H9 (cell line): ENCODE measurements at regions not wholly inside any gene's neighbourhood (a gene's known extent, or its start where the extent isn't known, plus 50 kb on each side); places are given as distances from the start of the nearest gene placed in this dataset.

Experiments used
- DNase-seq: peaks from one replicate; pipeline ENCODE4 v3.0.0-alpha.2; 2017
- H2AFZ ChIP-seq: one replicate; pipeline ENCODE4 v1.6.1; 2013; ENCODE audit warnings: mild to moderate bottlenecking, low read length, control low read depth, moderate library complexity
- H2AK5ac ChIP-seq: 2 replicates; pipeline ENCODE4 v1.6.1; 2013; ENCODE audit warnings: low read length, control low read depth, mixed read lengths; ENCODE audit not compliant: insufficient read length
- H2BK120ac ChIP-seq: one replicate; pipeline ENCODE4 v1.6.1; 2013; ENCODE audit warnings: low read depth, mild to moderate bottlenecking, low read length, control low read depth, inconsistent platforms; ENCODE audit not compliant: poor library complexity, severe bottlenecking
- H2BK12ac ChIP-seq: 2 replicates; pipeline ENCODE4 v1.6.1; 2013; ENCODE audit warnings: low read length, control low read depth, mixed read lengths, low read depth; ENCODE audit not compliant: insufficient read length
- H2BK15ac ChIP-seq: 2 replicates; pipeline ENCODE4 v1.6.1; 2013; ENCODE audit warnings: low read depth, low read length, control low read depth
- H2BK20ac ChIP-seq: one replicate; pipeline ENCODE4 v1.6.1; 2013; ENCODE audit warnings: low read depth, mild to moderate bottlenecking, low read length, control low read depth, inconsistent platforms; ENCODE audit not compliant: poor library complexity, severe bottlenecking
- H2BK5ac ChIP-seq: 2 replicates; pipeline ENCODE4 v1.6.1; 2013; ENCODE audit warnings: low read length, control low read depth, mixed read lengths; ENCODE audit not compliant: insufficient read length
- H3K14ac ChIP-seq: 2 replicates; pipeline ENCODE4 v1.6.1; 2013; ENCODE audit warnings: low read length, control low read depth; ENCODE audit not compliant: insufficient read depth
- H3K18ac ChIP-seq: 2 replicates; pipeline ENCODE4 v1.6.1; 2013; ENCODE audit warnings: low read depth, mild to moderate bottlenecking, mixed read lengths, low read length, control low read depth; ENCODE audit not compliant: insufficient read length
- H3K23ac ChIP-seq: 2 replicates; pipeline ENCODE4 v1.6.1; 2013; ENCODE audit warnings: low read length, control low read depth, mixed read lengths, low read depth; ENCODE audit not compliant: insufficient read length
- H3K23me2 ChIP-seq: 2 replicates; pipeline ENCODE4 v1.6.1; 2013; ENCODE audit warnings: low read depth, mild to moderate bottlenecking, mixed read lengths, low read length, control low read depth; ENCODE audit not compliant: insufficient read length, poor library complexity, severe bottlenecking
- H3K27ac ChIP-seq: 2 replicates; pipeline ENCODE4 v1.5.1; 2013; ENCODE audit warnings: low read length, control low read depth, mixed read lengths, low read depth; ENCODE audit not compliant: insufficient read length
- H3K27me3 ChIP-seq: 2 replicates; pipeline ENCODE4 v1.6.1; 2013; ENCODE audit warnings: low read length, control low read depth, inconsistent platforms; ENCODE audit not compliant: insufficient read depth
- H3K4ac ChIP-seq: 2 replicates; pipeline ENCODE4 v1.6.1; 2013; ENCODE audit warnings: low read depth, mild to moderate bottlenecking, control low read depth, inconsistent platforms, low read length, moderate library complexity
- H3K4me1 ChIP-seq: 2 replicates; pipeline ENCODE4 v1.6.1; 2013; ENCODE audit warnings: low read length, control low read depth, inconsistent platforms; ENCODE audit not compliant: insufficient read depth
- H3K4me2 ChIP-seq: 2 replicates; pipeline ENCODE4 v1.6.1; 2013; ENCODE audit warnings: low read length, control low read depth, mixed read lengths; ENCODE audit not compliant: insufficient read length, insufficient read depth
- H3K56ac ChIP-seq: 2 replicates; pipeline ENCODE4 v1.6.1; 2013; ENCODE audit warnings: low read depth, mild to moderate bottlenecking, mixed read lengths, low read length, control low read depth; ENCODE audit not compliant: insufficient read length
- H3K79me1 ChIP-seq: 2 replicates; pipeline ENCODE4 v1.6.1; 2013; ENCODE audit warnings: low read depth, mild to moderate bottlenecking, moderate library complexity, low read length, control low read depth, inconsistent platforms; ENCODE audit not compliant: insufficient read depth, poor library complexity, severe bottlenecking
- H3K79me2 ChIP-seq: 2 replicates; pipeline ENCODE4 v1.6.1; 2013; ENCODE audit warnings: low read length, control low read depth, inconsistent platforms; ENCODE audit not compliant: insufficient read depth
- H3K9ac ChIP-seq: 2 replicates; pipeline ENCODE4 v1.6.1; 2013; ENCODE audit warnings: low read length, control low read depth, mixed read lengths; ENCODE audit not compliant: insufficient read length; ENCODE audit errors: extremely low read depth
- H3K9me3 ChIP-seq: one replicate; pipeline ENCODE4 v1.6.1; 2013; ENCODE audit warnings: low read depth, low read length, inconsistent platforms; ENCODE audit not compliant: control insufficient read depth
- H3T11ph ChIP-seq: one replicate; pipeline ENCODE4 v1.6.1; 2013; ENCODE audit warnings: mild to moderate bottlenecking, low read length, control low read depth, inconsistent platforms
- H4K20me1 ChIP-seq: one replicate; pipeline ENCODE4 v1.6.1; 2013; ENCODE audit not compliant: control insufficient read depth, insufficient read length, insufficient read depth
- H4K5ac ChIP-seq: 2 replicates; pipeline ENCODE4 v1.6.1; 2013; ENCODE audit warnings: low read depth, mild to moderate bottlenecking, mixed read lengths, low read length, control low read depth; ENCODE audit not compliant: insufficient read length
- H4K8ac ChIP-seq: replicated peaks from 2 replicates; pipeline ENCODE4 v1.6.1; 2013; ENCODE audit warnings: low read length, control low read depth, mixed read lengths, low read depth; ENCODE audit not compliant: insufficient read length
- H4K91ac ChIP-seq: 2 replicates; pipeline ENCODE4 v1.6.1; 2013; ENCODE audit warnings: low read depth, mild to moderate bottlenecking, moderate library complexity, mixed read lengths, low read length, control low read depth; ENCODE audit not compliant: insufficient read length
- H3K27ac Mint-ChIP-seq, 3 experiments: 2 replicates in 2 of 3; 3 replicates in 1 of 3; pipeline ENCODE4 v1.8.0; 2020 to 2021; ENCODE audit warnings: mixed read lengths in 3 of 3, mild to moderate bottlenecking in 1 of 3, moderate library complexity in 1 of 3
- H3K27me3 Mint-ChIP-seq: 2 replicates; pipeline ENCODE4 v1.8.0; 2021; ENCODE audit warnings: low read depth, mild to moderate bottlenecking, moderate library complexity, mixed read lengths
- H3K36me3 Mint-ChIP-seq, 3 experiments: 2 replicates in 2 of 3; 3 replicates in 1 of 3; pipeline ENCODE4 v1.8.0; 2020 to 2021; ENCODE audit warnings: low read depth in 3 of 3, mixed read lengths in 3 of 3; ENCODE audit not compliant: insufficient read depth in 1 of 3
- H3K4me1 Mint-ChIP-seq, 2 experiments: 2 replicates each; pipeline ENCODE4 v1.8.0; 2020; ENCODE audit warnings: mixed read lengths in 2 of 2
- H3K4me3 Mint-ChIP-seq, 2 experiments: 2 replicates in 1 of 2; 3 replicates in 1 of 2; pipeline ENCODE4 v1.8.0; 2020 to 2021; ENCODE audit warnings: mild to moderate bottlenecking in 2 of 2, mixed read lengths in 2 of 2, moderate library complexity in 1 of 2
- H3K9me3 Mint-ChIP-seq, 2 experiments: 2 replicates in 1 of 2; 3 replicates in 1 of 2; pipeline ENCODE4 v1.8.0; 2020; ENCODE audit warnings: mild to moderate bottlenecking in 2 of 2, mixed read lengths in 2 of 2, moderate library complexity in 1 of 2
- CTCF ChIP-seq: fragments of 200-600 bp; sonication (generic); conservative IDR thresholded peaks from 3 replicates; pipeline ENCODE4 v1.8.0; 2021; ENCODE audit warnings: antibody characterized with exemption, mild to moderate bottlenecking
- WGBS: extraction: QIAGEN DNeasy Blood & Tissue Kit; methylation state at CpG from one replicate; pipeline ENCODE4 v1.1.7; 2013; ENCODE audit warnings: missing lambda C conversion rate, low lambda C conversion rate, mixed read lengths; ENCODE audit not compliant: insufficient read length; ENCODE audit errors: extremely low coverage; 5-methylcytosine and 5-hydroxymethylcytosine counted together

DNA sequence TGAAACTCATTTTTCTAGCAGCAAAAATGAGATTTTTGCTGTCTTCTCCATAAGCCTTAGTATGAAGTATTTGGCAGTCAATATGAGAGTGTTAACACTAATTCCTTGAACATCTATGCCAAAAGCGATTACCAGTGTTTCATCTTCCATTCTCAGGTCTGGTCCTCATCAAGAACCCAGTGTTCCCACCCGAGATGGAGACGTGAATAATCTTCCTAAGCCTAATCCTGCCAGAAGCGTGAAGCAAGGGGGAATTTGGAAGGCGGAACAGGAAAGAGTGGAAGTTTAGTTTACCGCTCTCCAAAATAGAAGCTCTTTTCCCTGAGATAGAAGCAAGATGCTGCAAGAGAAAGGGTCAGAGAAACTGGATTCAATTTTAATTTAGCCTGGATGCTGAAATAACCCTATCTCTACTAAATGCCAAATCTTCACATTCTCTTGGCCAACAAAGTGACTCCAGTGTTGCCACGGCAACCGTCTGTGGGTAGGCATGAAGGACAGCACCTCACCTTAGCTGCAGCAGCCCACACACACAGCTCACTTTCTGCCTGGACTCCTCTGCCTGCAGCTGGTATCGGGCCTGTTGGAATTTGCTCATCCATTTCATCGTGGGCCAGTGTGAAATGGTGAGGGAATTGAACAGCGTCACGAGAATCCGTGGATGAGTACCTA is 711.1 kb downstream of the CBLN2 start:
- Mint-ChIP-seq H3K27ac (no peak overlapping the region), H3K9me3 (no peaks in the 10 kb centered on the region), H3K4me3 (no peak overlapping the region), H3K4me1 (peaks cover 0 to 2% of the 10 kb centered on the region in 2 experiments; a peak in 1 of 4 replicates), H3K27me3 (no peaks in the 10 kb centered on the region), H3K36me3 (no peaks in the 10 kb centered on the region)
- no peak overlapping the region for H3K27ac ChIP-seq
- H3K79me2 ChIP-seq, result no peaks in the 10 kb centered on the region
- H3K79me1 ChIP-seq, result no peaks in the 10 kb centered on the region
- H4K91ac ChIP-seq, result no peak overlapping the region
- no peak overlapping the region for H3K4ac ChIP-seq
- H3K9me3 ChIP-seq, result no peaks in the 10 kb centered on the region
- peak; percentile 34 for DNase-seq
- no peak overlapping the region for H2BK12ac ChIP-seq
- H4K20me1 ChIP-seq, result no peaks in the 10 kb centered on the region
- no peak overlapping the region for H2BK20ac ChIP-seq
- no peak overlapping the region for H4K5ac ChIP-seq
- no peaks in the 10 kb centered on the region for H3K23me2 ChIP-seq
- no peak overlapping the region for H3K9ac ChIP-seq
- H3K14ac ChIP-seq, result no peak overlapping the region
- no peak overlapping the region for H3T11ph ChIP-seq
- H3K27me3 ChIP-seq, result no peaks in the 10 kb centered on the region
- no peaks in the 10 kb centered on the region for H3K4me1 ChIP-seq
- no peak overlapping the region for H3K18ac ChIP-seq
- H3K56ac ChIP-seq, result no peak overlapping the region
- H2AFZ ChIP-seq, result no peak overlapping the region
- TF ChIP-seq CTCF, result no peak
- no peak overlapping the region for H3K4me2 ChIP-seq
- no peak overlapping the region for H2BK120ac ChIP-seq
- H3K23ac ChIP-seq, result no peak overlapping the region
- no peak overlapping the region for H2BK15ac ChIP-seq
- WGBS, result no CpG with 5 or more reads among the region's 13 CpGs
- no peak overlapping the region for H2AK5ac ChIP-seq
- no peak overlapping the region for H4K8ac ChIP-seq
- H2BK5ac ChIP-seq, result no peak overlapping the region
